Gastroesophageal sphincter (tissue), 4 donors: ENCODE measurements at regions not wholly inside any gene's neighbourhood (a gene's known extent, or its start where the extent isn't known, plus 50 kb on each side); places are given as distances from the start of the nearest gene placed in this dataset.
"Not testable (repeated sequence)": the region's sequence is repeated elsewhere in the genome, so short reads cannot be mapped to it uniquely, and the experiment has no call there.

ENCODE experiments used
- ATAC-seq: fragments of 150-250 bp; one replicate; pipeline ENCODE4 v1.9.1; 2016; ENCODE audit warnings: mild to moderate bottlenecking, moderate library complexity
- H3K27ac ChIP-seq, 4 donors: fragments of 200-600 bp; sonication (generic) in 3 of 4; 1 replicate in 3 of 4; 2 replicates in 1 of 4; pipeline ENCODE4 v1.5.1; 2016 to 2019
- H3K27me3 ChIP-seq: fragments of 200-600 bp; sonication (generic); one replicate; pipeline ENCODE4 v1.5.1; 2019
- H3K36me3 ChIP-seq, 2 donors: fragments of 200-600 bp; sonication (generic); one replicate each; pipeline ENCODE4 v1.5.1; 2019; ENCODE audit warnings: control low read depth in 1 of 2
- H3K4me1 ChIP-seq, 3 donors: fragments of 200-600 bp; sonication (generic); 1 replicate in 2 of 3; 2 replicates in 1 of 3; pipeline ENCODE4 v1.5.1; 2016 to 2019; ENCODE audit warnings: control low read depth in 2 of 3
- H3K4me3 ChIP-seq, 2 donors: fragments of 200-600 bp; sonication (generic); one replicate each; pipeline ENCODE4 v1.5.1; 2019; ENCODE audit warnings: mild to moderate bottlenecking in 1 of 2, moderate library complexity in 1 of 2
- H3K9me3 ChIP-seq, 3 donors: fragments of 200-600 bp; sonication (generic); one replicate each; pipeline ENCODE4 v1.5.1; 2017 to 2019; ENCODE audit warnings: control low read depth in 2 of 3
- CTCF ChIP-seq, 4 experiments: fragments of 200-600 bp in 2 of 4; fragments of 450-650 bp in 2 of 4; sonication (generic) in 1 of 4; IDR thresholded peaks; one replicate each; pipeline ENCODE4 v1.5.1; 2017 to 2019; ENCODE audit warnings: antibody characterized with exemption in 4 of 4, mild to moderate bottlenecking in 2 of 4, moderate library complexity in 2 of 4
- EP300 ChIP-seq: sonication (generic); formaldehyde crosslinking; IDR thresholded peaks from one replicate; pipeline ENCODE4 v1.6.1; 2017; ENCODE audit warnings: antibody characterized with exemption, mild to moderate bottlenecking
- POLR2A ChIP-seq, 2 donors: fragments of 450-650 bp; IDR thresholded peaks; one replicate each; pipeline ENCODE4 v1.6.1; 2017; ENCODE audit warnings: antibody characterized with exemption in 2 of 2, mild to moderate bottlenecking in 2 of 2, moderate library complexity in 1 of 2
- POLR2AphosphoS5 ChIP-seq: sonication (generic); formaldehyde crosslinking; IDR thresholded peaks from one replicate; pipeline ENCODE4 v1.6.1; 2017; ENCODE audit warnings: antibody characterized with exemption
- WGBS, 2 donors: methylation state at CpG; one replicate each; pipeline ENCODE4 v1.1.5; 2018; ENCODE audit warnings: low coverage in 1 of 2; 5-methylcytosine and 5-hydroxymethylcytosine counted together

GRCh38 chr1:176396604-176397395 lies 66.2 kb upstream of the PAPPA2 start:
- H3K9me3 ChIP-seq, H3K27me3 ChIP-seq, H3K4me1 ChIP-seq, H3K4me3 ChIP-seq, H3K27ac ChIP-seq, ATAC-seq, H3K36me3 ChIP-seq: not testable (repeated sequence)
- no CpG with 5 or more reads among the region's 53 CpGs for WGBS, 2 donors

GRCh38 chr1:176391621-176392020 lies 71.4 kb upstream of the PAPPA2 start:
- Histone ChIP-seq H3K27ac (no peak overlapping the region), H3K4me1 (no peaks in the 10 kb centered on the region), H3K36me3 (no peaks in the 10 kb centered on the region), H3K4me3 (no peak overlapping the region), H3K9me3 (peaks cover 0 to 5% (median 0%) of the 10 kb centered on the region in 3 donors), H3K27me3 (no peaks in the 10 kb centered on the region)
- no peak for ATAC-seq
- TF ChIP-seq CTCF (IDR thresholded peaks at IDR 0.05) = no peak
- TF ChIP-seq POLR2A (IDR thresholded peaks at IDR 0.05) = no peak
- WGBS, 2 donors = 67% methylated on average over 1 of the region's 2 CpGs; no CpG with 5 or more reads in 1 of the 2 donors

- H3K27me3 ChIP-seq = no peaks in the 10 kb centered on the region
- ATAC-seq = no peak
- no peak overlapping the region for H3K4me3 ChIP-seq
- no peaks in the 10 kb centered on the region for H3K4me1 ChIP-seq
- no peak overlapping the region for H3K27ac ChIP-seq
- TF ChIP-seq POLR2AphosphoS5 = no peak
- no peak for TF ChIP-seq CTCF (IDR thresholded peaks at IDR 0.05)
- no peak for TF ChIP-seq POLR2A (IDR thresholded peaks at IDR 0.05)
- TF ChIP-seq EP300 = no peak
- no peaks in the 10 kb centered on the region for H3K36me3 ChIP-seq
- peaks cover 0 to 5% (median 0%) of the 10 kb centered on the region in 3 donors for H3K9me3 ChIP-seq
These were observed 78.1 kb upstream of the PAPPA2 start for GRCh38 chr1:176384841-176385240.

GRCh38 chr1:176382163-176382562 lies 80.8 kb upstream of the PAPPA2 start:
- H3K4me3 ChIP-seq = no peak overlapping the region
- no peaks in the 10 kb centered on the region for H3K9me3 ChIP-seq
- no peak overlapping the region for H3K27ac ChIP-seq
- no peaks in the 10 kb centered on the region for H3K27me3 ChIP-seq
- no peak for ATAC-seq
- H3K4me1 ChIP-seq = no peaks in the 10 kb centered on the region
- TF ChIP-seq POLR2AphosphoS5 = no peak
- no peak for TF ChIP-seq EP300
- no peak for TF ChIP-seq CTCF (IDR thresholded peaks at IDR 0.05)
- TF ChIP-seq POLR2A (IDR thresholded peaks at IDR 0.05) = no peak
- WGBS, 2 donors = 50 to 86% methylated on average over 1 of the region's 1 CpG
- H3K36me3 ChIP-seq = no peaks in the 10 kb centered on the region

GRCh38 chr1:176379626-176380339 lies 83.2 kb upstream of the PAPPA2 start:
- no peaks in the 10 kb centered on the region for H3K36me3 ChIP-seq
- no peak overlapping the region for H3K27ac ChIP-seq
- no peak for ATAC-seq
- no peaks in the 10 kb centered on the region for H3K4me1 ChIP-seq
- no peak overlapping the region for H3K4me3 ChIP-seq
- no peaks in the 10 kb centered on the region for H3K9me3 ChIP-seq
- TF ChIP-seq EP300 (no peak), CTCF (IDR thresholded peaks at IDR 0.05) (no peak), POLR2AphosphoS5 (no peak)
- 75 to 82% methylated on average over 5 of the region's 5 CpGs for WGBS, 2 donors
- H3K27me3 ChIP-seq = no peaks in the 10 kb centered on the region
